HG03432 (cell line): ENCODE measurements at regions not wholly inside any gene's neighbourhood (a gene's known extent, or its start where the extent isn't known, plus 50 kb on each side); places are given as distances from the start of the nearest gene placed in this dataset.

ENCODE experiments used
- ATAC-seq: cut with Tn5 transposase; IDR thresholded peaks from one replicate; pipeline ENCODE4 v1.9.1; 2021; ENCODE audit warnings: mild to moderate bottlenecking, moderate library complexity; ENCODE audit not compliant: unreplicated experiment

GRCh38 chr12:81819991-81820633 lies 61.0 kb upstream of the PPFIA2 start:
- no peak for ATAC-seq

- ATAC-seq = no peak
Observed at GRCh38 chr12:81815611-81816010, 56.5 kb upstream of the PPFIA2 start.

GRCh38 chr12:81811778-81812125 lies 52.6 kb upstream of the PPFIA2 start:
- ATAC-seq = no peak

- no peak for ATAC-seq
Observed at GRCh38 chr12:81811061-81811777, 52.1 kb upstream of the PPFIA2 start.

- peak; percentile 92 for ATAC-seq
Observed at GRCh38 chr12:81809829-81810595, 50.9 kb upstream of the PPFIA2 start.

- no peak for ATAC-seq
Observed at GRCh38 chr12:81809113-81809777, 50.1 kb upstream of the PPFIA2 start.
